Hematopoietic multipotent progenitor cell treated with erythropoietin and hydrocortisone succinate and interleukin-3 and kit ligand, for 17 days (in vitro differentiated cells): ENCODE measurements at regions not wholly inside any gene's neighbourhood (a gene's known extent, or its start where the extent isn't known, plus 50 kb on each side); places are given as distances from the start of the nearest gene placed in this dataset.

Experiments used
- DNase-seq: peaks from one replicate; pipeline ENCODE4 v3.0.0-alpha.2; 2015; ENCODE audit warnings: low spot score

DNA sequence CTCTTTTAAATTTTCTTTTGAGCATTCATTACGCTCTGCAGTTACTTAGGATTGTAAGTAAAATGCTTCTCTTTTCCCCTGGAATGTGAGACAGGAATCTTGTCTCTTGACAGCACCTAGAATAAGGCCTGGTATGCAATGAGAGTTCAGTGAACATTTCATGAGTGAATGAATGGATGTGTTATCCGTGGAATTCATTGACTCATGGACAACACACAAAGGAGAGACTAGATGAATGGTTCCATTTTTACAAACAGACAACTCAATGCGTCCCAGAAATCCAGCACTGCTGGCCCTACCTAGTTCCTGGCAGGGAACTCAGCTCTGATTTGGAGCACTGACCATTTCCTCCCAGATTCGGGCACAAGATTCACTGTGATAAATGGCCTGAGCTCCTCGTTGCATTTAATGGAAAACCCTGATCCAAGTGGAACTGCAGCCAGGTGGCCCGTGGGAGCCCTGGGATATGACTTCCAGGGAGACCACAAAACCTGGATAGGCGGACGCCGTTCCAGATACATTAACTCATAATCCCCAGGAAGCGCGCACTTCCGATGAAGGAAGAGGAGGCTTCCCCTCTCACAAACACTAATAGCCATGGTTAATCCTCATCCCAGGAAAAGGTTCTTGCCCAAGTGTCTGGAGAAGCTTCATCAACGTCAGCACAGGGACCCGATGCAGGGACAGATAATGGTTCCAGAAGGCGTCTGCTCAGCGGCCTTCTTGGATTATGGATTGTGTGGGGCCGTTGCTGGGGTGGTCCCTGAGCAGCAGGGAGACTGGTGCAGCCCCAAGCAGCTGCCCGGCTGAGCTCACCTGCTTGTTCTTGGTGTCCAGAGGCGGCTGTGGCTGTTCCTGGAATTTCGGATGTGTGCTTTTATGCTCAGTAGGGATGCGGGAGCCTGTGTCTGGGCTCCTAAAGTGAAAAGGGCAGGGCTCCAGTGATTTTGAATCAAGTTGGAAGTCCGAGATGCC lies 211.1 kb upstream of the TSHZ3 start:
- DNase-seq = no peak

DNA sequence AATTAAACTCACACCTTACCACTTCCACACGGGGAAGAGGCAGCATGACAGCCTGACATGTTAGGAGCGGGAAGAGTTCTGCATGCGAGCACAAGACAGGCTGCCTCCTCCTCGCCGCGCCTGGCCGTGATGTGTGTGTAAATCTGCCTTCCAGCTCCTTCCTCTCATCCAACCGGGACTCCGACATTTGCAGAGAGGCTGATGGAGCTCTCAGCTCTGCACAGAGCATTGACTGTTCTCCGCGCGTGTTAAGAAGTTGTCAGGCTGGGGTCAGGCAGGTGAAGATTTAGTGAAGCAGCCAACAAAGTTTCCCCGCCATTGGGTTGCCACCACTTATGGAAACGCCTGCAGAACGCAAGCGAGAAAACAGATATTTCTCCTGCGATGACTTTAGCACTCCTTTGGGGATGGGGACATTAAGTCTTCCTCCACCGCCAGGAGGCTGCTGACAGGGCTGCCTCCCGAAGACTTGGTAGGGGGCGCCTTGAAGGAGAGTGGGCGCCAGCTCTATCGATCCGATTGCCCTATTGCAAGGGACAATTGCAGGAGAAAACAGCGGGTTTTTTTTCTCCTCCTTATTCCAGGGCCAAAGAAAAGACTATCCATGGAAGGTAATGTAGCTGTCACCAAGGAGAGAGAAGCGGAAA lies 213.9 kb upstream of the TSHZ3 start:
- no peak for DNase-seq

DNA sequence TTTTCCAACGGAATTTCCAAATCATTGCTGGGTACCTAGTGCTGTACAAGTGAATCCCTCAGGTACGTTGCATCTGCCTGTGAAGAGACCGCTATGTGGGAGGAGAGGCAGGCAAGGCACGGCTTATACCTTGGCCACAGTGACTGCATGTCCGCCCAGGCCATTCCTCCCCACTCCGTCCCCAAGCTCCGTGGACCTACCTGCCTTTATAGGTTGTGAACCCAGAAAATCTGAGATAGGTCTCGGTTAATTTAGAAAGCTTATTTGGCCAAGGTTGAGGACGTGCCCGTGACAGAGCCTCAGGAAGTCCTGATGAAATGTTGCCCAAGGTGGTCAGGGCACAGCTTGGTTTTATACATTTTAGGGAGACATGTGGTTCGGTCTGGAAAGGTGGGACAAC lies 218.5 kb upstream of the TSHZ3 start:
- DNase-seq = no peak

DNA sequence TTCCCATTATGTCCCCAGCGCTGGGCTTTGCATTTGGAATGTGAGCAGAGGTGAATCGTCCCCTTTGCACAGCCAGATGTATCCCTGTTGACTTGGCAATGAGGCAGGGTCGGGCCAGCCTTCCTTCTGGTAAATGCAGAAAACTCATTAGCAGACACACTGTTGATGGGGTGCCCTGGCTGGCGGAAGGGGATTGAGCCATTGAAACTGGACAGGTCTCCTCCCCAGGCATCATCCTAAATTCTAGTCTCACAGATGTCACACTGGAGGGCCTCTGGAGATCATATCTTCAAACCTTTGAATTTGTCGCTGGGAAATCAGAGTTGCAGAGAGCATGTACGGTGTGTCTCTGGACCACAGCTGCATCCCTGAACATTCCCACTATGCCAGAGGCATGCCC lies 219.5 kb upstream of the TSHZ3 start:
- no peak for DNase-seq

DNA sequence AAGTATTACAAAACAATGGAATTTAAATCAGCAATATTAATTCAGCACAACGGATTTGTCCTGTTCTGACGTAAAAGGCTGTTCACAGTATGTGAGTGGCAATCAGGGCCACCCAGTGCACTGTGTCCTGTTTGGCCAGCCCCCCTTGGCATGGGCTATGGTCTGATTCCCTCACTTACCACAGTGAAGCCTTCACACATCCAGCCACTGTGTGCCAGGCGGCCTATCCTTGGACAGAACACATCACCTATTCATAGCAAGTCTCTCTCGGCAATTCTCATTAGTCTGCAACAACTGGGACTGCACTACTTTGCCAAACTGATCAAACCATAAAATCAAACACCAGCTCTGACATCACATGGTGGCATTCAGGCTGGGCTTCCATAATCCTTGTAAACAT lies 221.5 kb upstream of the TSHZ3 start:
- DNase-seq = no peak

DNA sequence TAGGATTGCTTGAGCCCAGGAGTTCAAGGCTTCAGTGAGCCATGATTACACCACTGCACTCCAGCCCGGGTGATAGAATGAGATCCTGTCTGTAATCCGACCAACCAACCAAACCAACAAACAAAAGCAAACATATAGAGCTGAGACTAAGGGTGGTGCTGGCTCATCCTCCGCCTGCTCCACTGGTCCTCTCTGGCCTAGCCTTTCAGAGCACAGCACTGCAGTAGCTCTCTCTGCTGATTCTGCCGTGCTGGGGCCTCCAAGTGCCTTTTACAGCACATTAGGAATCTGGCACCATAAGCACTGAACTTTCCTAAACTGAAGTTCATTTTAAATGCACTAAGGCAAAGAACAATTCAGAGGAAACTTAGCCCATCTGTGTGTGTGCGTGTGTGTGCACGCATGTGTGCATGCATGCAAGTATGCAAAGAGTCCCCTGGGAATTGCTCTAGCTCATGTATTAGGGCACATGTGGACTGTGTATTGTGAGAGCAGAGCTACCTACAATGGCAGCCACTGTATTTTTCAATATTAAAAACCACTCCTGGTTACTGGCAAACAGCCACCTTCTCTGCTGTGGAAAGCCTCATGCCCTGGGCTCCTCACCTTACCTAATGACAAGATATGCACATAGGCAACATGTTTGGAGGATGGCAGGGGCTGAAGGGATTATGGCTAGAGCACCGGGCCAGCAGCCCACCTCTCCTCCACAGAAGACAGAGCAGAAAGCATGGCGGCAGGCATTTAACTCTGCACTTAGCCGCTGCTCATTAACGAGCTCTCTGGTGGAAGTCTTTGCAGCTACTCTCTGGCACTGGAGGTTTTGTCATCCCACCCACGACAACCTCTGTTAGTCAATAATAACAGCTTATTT lies 223.1 kb upstream of the TSHZ3 start:
- no peak for DNase-seq

DNA sequence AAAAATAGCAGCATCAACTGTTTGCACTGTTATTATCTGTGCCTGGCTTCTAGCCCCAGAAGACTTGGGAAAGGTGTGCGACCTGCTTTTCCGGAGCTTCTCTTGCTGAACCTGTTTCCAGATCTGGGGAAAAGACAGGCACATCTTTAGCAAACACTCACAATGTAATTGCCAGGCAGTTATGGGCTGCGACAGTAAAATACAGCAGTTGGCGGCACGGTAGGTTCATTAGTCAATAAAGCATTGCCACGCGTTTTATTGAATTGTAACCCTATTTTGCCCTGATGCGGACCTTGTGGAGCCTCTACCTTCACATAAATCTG lies 223.7 kb upstream of the TSHZ3 start:
- no peak for DNase-seq

DNA sequence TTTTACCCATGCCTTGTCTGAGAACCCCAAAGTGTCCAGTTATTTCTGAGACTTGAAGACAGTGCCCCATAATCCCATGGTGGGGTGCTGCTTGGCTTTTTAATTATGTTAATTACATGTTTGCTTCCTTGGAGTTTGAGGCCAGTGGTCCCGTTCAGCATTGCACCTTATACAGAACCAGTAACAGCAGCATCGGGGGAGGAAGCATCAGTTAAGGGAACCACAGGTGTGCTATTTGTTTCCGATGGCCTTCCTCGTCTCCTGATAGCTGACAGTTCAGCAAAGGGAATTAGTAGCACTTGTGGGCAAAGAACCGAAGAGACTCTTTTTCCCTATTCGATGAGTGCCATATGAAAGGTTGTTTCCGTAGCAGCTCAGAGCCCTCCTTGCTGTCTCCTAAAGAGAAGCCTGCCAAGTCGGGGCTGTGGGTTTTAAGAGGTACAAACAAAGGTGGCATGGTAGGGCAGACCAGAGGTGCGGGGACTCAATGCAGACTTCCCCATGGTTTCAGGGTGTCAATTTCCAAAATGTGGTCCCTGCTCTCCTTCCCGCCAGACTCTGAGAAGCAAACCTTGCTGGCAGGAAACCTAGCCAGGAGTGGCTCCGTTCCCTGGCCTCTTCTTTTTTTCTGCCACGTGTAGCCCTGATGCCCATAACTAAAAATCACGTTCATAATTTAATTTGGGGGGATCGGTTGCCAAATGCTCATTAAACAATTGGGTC lies 225.2 kb upstream of the TSHZ3 start:
- DNase-seq = no peak

DNA sequence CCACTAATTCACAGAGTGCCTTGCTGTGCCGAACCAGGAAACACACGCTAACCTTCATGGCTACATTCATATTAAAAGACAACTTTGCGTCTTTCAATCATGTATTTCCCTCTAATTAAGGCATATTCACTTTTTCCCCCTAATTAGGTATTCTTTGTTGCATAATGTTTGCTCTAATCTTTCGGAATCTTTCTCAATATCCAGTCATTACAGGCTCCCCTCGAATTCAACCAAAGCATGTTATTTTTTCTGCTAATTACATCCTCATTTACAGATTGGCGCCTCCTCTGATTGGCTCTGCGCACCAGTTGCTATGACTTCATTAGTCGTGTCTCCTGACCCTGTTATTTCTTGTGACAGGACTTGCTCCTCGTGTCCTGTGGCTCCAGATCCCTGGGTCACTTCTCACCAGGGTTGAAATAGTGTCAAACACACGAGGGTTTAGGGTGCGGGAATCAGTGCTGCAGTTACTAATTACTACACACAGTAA lies 226.7 kb upstream of the TSHZ3 start:
- no peak for DNase-seq

DNA sequence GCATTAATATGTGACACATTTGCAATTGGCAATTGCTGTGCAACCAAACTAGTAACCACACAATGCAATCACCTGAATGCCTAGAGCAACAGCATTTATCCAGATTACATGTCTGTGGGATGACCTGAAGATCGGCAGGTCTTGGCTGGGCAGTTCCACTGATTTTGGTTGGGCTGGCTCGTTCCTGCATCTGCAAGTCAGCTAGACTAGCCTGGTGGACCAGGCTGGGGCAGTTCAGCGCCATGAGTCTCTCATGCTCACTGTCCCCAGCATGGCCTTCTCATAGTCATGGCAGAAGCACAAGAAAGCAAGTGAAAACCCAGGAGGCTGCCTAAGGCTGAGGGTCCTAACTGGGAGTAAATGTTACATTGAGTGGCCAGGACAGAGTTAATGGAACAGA lies 229.1 kb upstream of the TSHZ3 start:
- no peak for DNase-seq

DNA sequence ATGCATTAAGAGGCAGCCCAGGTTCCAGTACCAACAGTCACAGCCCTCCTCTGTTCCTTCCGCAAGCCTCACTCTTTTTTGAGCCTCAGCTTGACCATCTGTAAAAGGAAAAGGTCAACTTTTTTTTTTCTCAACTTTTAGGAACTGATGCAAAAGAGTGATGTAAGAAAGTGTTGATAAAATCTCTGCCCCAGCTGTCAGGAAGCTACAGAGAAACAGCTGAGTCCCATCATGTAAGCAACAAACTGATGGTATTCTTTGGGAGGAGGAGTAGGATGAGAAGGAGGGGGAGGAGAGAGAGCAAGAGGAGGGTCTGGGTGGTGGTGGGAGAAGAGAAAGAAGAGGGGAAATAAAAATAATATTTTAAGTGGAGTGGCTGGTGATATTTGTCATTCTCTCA lies 233.9 kb upstream of the TSHZ3 start:
- DNase-seq = no peak

DNA sequence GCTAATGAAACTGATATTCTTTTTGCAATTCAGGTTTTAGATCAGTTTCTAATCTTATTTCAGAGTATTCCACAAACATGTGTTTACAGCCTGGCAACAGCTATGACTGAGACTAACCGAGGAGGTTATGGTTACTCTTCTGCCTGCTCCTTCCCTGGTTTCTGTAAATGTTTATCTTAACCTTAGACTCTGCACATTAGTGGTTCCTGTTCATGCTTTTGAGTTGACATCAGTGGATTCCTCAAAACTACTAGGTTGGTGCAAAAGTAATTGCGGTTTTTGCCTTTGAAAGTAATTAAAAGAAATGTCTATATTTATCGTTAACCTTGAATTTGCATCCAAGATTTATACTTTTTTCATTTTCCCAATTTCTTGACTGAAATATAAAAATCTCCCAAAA lies 237.0 kb upstream of the TSHZ3 start:
- no peak for DNase-seq

DNA sequence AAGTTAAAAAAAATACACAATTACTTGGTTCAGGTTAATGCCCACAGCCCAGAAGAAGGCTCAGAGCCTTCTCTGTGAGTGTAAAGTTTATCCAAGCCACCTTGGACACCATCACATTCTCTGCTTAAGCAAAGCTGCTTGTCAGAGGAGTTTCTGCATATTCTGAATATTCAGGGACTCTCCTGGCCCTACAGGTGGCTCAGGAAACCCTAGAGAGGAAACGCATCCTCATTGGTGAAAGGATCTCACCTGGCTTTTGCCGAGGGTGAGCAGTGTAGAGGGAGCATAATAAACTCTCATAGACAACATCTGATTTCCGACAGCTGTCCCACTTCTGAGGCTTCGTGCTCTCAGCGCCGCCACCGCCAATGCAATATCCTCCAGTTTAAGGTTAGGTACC lies 239.9 kb upstream of the TSHZ3 start:
- no peak for DNase-seq

DNA sequence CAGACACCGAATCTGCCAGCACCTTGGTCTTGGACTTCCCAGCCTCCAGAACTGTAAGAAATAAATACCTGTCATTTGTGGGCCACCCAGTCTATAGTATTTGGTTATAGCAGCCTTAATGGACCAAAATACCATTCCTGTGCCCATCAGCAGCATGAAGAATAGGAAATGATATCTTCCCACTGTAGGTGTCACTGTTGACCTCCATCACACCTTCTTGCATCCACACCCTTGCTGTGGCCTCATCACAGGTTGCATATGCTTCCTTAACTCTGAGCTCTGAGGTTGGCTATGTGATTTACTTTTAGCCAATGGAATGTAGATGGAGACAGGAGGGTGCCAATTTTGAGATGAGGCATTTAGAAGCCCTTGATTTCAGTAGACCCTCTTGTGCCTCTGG lies 242.0 kb upstream of the TSHZ3 start:
- no peak for DNase-seq

DNA sequence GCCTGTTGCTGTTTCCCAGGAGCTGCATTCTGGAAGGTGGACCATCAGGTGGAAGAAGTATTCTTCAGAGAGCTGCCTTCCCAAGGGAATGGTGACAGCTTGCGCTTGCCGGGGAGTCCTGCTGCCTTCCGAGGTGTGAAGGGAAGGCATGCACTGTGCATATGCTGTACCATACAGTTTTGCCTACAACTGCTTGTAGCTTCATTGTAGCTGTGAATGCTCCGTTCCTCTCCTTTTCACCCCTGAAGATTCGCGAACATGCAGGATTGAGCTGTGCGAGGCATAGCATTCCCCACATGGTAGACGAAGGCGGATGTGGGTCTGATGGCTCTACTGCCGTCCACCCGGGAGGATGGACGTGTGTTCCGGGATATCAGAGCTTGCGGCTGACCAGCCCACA lies 243.2 kb upstream of the TSHZ3 start:
- DNase-seq = no peak

DNA sequence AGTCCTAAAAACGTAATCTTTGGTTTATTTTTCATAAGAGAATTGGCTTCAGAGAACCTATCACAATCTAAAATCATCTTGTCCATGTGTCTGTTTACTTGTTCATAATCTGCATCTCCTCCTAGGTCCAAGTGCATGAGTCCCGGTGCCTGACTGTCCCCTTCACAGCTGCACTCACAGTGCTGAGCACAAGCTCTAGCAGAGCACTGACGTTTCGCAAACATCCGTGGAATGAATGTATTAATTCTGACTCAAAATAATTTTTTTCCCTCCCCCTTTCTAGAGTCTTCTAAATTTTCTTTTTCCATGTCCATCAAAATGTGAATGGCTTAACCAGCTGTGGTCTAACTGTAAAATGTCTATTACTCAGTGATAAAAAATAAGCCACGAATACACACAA lies 245.5 kb upstream of the TSHZ3 start:
- DNase-seq = no peak

DNA sequence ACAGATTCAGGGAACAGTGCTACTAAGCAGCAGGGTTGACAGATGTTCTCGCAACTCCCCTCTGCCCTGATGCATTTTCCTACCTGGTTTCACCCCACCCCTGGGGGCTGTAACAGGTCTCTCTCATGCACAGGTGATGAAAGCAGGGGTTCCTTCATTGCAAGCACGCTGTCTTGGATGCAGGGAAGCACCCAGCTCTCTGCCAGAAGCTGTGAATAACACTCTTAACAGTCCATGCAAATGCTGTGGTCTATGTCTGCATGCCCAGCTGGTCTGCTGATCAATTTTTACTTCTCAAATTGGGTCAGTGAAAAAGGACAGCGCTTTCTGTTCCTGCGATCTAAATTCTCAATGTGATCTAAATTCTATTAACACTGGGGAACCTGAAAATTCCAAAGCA lies 246.3 kb upstream of the TSHZ3 start:
- no peak for DNase-seq

DNA sequence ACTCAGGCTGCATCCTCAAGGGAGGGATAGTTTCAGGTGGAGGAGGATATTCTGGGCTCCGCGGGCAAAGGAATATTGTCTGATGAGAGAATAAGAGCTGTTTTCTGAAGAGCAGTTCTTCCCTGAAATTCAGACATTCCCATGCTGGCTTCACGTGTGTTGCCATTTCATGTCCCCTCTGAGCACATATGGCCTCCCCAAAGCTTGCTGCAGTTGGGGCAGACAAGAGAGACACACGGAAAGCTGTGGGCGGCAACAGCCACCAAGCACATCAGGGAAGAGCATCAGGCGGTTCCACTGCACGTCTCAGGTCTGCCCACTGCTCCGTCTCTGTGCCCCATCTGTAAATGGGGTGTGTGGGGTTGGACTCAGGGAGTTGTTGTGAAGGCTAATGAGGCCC lies 247.5 kb upstream of the TSHZ3 start:
- no peak for DNase-seq

DNA sequence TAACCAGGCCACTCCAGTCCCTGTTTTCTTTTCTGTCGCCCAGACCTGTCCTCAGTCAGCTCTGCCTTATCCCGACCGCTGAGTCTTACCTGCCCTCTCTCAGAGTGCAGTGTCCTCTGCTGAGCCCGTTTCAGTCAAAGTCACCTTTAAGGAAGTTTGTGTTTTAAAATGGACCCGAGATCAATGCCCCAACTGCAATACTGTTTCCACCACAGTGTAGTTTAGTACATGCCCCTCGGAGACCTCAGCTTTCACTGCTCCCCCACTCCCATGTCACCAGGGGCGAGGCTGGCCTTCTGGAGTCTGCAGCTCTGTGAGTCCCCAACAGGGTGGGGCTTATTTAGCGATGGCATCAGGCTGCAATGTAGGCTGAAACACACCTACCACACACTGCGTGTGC lies 248.4 kb upstream of the TSHZ3 start:
- DNase-seq = no peak

DNA sequence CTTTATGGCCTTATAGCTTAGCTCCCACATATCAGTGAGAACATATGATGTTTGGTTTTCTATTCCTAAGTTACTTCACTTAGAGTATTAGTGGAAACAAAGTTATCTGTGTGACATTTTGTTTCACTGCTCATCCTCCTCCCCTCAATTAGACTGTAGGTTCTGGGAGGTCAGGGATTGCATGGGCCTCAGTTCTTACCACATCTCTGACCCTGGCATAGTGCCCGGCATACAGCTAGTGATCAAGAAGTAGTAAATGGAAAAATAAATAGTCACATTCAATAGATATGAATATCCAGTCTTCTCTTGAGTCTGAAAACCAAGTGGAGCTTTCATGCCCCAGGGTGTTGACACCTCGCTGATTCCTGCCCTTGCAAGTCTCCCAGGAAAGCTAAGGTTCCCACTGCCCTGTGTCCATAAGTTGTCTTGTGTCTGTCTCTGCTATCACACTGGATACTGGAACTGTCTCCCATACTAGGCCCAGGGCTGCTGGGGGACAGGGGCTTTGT lies 249.5 kb upstream of the TSHZ3 start:
- DNase-seq = no peak

DNA sequence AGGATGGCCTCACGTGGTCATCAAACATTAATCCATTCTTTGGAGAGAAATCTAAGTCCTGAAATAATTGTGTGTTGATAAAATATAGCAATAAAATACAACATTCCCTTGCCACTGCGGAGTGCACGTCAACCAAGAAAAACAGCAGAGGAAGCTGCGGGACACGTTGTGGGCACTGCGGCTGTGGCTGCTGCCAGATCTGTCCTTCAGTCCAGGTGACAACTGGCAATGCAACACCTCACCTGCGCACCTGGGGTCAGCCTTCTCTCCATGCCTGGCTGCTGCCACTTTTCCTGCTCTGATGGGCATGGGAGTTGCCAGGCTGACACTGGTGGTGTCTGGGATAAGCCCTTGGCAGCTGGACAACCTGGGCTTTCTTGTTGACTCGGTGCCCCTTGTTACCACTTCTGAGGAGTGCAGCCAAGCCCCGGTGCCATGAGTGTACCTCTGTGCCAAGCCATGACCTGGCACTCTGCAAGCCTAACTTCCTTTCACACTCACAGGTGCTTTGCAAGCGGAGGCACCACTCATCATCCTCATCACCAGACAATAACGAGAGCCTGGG lies 251.6 kb upstream of the TSHZ3 start:
- no peak for DNase-seq
